H1 (cell line): ENCODE measurements at regions not wholly inside any gene's neighbourhood (a gene's known extent, or its start where the extent isn't known, plus 50 kb on each side); places are given as distances from the start of the nearest gene placed in this dataset.

Experiments
- CTCF ChIA-PET: fragments of 300-600 bp; sonication (Branson Sonifier 250); formaldehyde crosslinking; loops from one replicate; lab custom pipeline; 2021; ENCODE audit not compliant: partially characterized antibody; lab: Charles Lee
- POLR2A ChIA-PET: fragments of 300-600 bp; sonication (Branson Sonifier 250); formaldehyde crosslinking; loops from one replicate; lab custom pipeline; 2021; ENCODE audit warnings: inconsistent platforms; ENCODE audit not compliant: partially characterized antibody; lab: Charles Lee
- DNase-seq, 2 experiments: peaks; one replicate each; pipeline versions ENCODE4 v3.0.0 to v3.0.0-alpha.2; 2010 to 2022; ENCODE audit warnings: low spot score in 2 of 2, low read depth in 1 of 2, mixed read lengths in 1 of 2
- FAIRE-seq: peaks from 2 replicates; lab custom pipeline; 2011; peaks lifted over from hg19 to GRCh38; lab: Jason Lieb, UNC
- H2AFZ ChIP-seq: 2 replicates; pipeline ENCODE4 v1.8.1; 2012; ENCODE audit warnings: low read length, inconsistent platforms
- H2AK5ac ChIP-seq: 2 replicates; pipeline ENCODE4 v1.6.1; 2013; ENCODE audit warnings: low read depth, low read length
- H2BK120ac ChIP-seq: replicated peaks from 2 replicates; pipeline ENCODE3; 2013; ENCODE audit warnings: low read depth, low read length, inconsistent platforms
- H2BK12ac ChIP-seq: 2 replicates; pipeline ENCODE4 v1.6.1; 2013; ENCODE audit warnings: low read depth, low read length
- H2BK15ac ChIP-seq: 2 replicates; pipeline ENCODE4 v1.6.1; 2013; ENCODE audit warnings: low read length
- H2BK20ac ChIP-seq: 2 replicates; pipeline ENCODE4 v1.6.1; 2013; ENCODE audit warnings: low read length
- H2BK5ac ChIP-seq: 2 replicates; pipeline ENCODE4 v1.6.1; 2013; ENCODE audit warnings: low read depth, low read length
- H3K14ac ChIP-seq: 2 replicates; pipeline ENCODE4 v1.6.1; 2013; ENCODE audit warnings: inconsistent platforms; ENCODE audit not compliant: insufficient read length
- H3K18ac ChIP-seq: 2 replicates; pipeline ENCODE4 v1.6.1; 2013; ENCODE audit warnings: low read length; ENCODE audit errors: extremely low read depth
- H3K23ac ChIP-seq: 2 replicates; pipeline ENCODE4 v1.6.1; 2013; ENCODE audit warnings: inconsistent platforms; ENCODE audit not compliant: insufficient read length
- H3K23me2 ChIP-seq: 2 replicates; pipeline ENCODE4 v1.6.1; 2013; ENCODE audit warnings: low read depth, low read length
- H3K27ac ChIP-seq: 2 replicates; pipeline ENCODE4 v1.6.1; 2011; ENCODE audit warnings: low read depth, low read length, inconsistent platforms
- H3K27me3 ChIP-seq, 4 experiments: replicated peaks in 1 of 4; 1 replicate in 1 of 4; 2 replicates in 3 of 4; pipeline versions ENCODE4 v1.6.1 to v1.8.1; 2011 to 2013; ENCODE audit warnings: low read length in 3 of 4, mild to moderate bottlenecking in 3 of 4, inconsistent platforms in 2 of 4, mixed read lengths in 2 of 4, moderate library complexity in 1 of 4; ENCODE audit not compliant: control insufficient read depth in 3 of 4, insufficient read depth in 3 of 4; ENCODE audit errors: extremely low read depth in 1 of 4
- H3K36me3 ChIP-seq, 4 experiments: 2 replicates each; pipeline versions ENCODE4 v1.6.1 to v1.8.1; 2011 to 2013; ENCODE audit warnings: mild to moderate bottlenecking in 4 of 4, low read length in 3 of 4, moderate library complexity in 2 of 4, control low read depth in 1 of 4, inconsistent platforms in 1 of 4; ENCODE audit not compliant: insufficient read depth in 4 of 4, control insufficient read depth in 2 of 4
- H3K4ac ChIP-seq: replicated peaks from 2 replicates; pipeline ENCODE3; 2013; ENCODE audit warnings: low read length, low read depth, mixed read lengths, inconsistent platforms; ENCODE audit not compliant: insufficient read length
- H3K4me1 ChIP-seq, 4 experiments: replicated peaks in 1 of 4; 1 replicate in 1 of 4; 2 replicates in 3 of 4; pipeline versions ENCODE4 v1.6.1 to v1.8.1; 2011 to 2013; ENCODE audit warnings: low read length in 3 of 4, inconsistent platforms in 2 of 4, mixed read lengths in 1 of 4; ENCODE audit not compliant: insufficient read depth in 4 of 4, control insufficient read depth in 3 of 4
- H3K4me2 ChIP-seq, 2 experiments: 2 replicates each; pipeline versions ENCODE4 v1.6.1 to v1.8.1; 2011 to 2013; ENCODE audit warnings: low read depth in 2 of 2, low read length in 2 of 2, control low read depth in 1 of 2, inconsistent platforms in 1 of 2, mild to moderate bottlenecking in 1 of 2; ENCODE audit not compliant: insufficient read depth in 1 of 2
- H3K4me3 ChIP-seq, 4 experiments: fragments of 200-600, 300-600 bp in 1 of 4; sonication (generic), shearing (Covaris generic), sonication (Bioruptor Twin) in 1 of 4; 2 replicates each; pipeline versions ENCODE4 v1.5.1 to v1.8.1; 2011 to 2016; ENCODE audit warnings: low read length in 4 of 4, low read depth in 3 of 4, control low read depth in 2 of 4, inconsistent platforms in 2 of 4, mild to moderate bottlenecking in 2 of 4, mixed read lengths in 1 of 4, moderate library complexity in 1 of 4; ENCODE audit not compliant: insufficient read depth in 2 of 4; ENCODE audit errors: extremely low read depth in 1 of 4
- H3K56ac ChIP-seq: replicated peaks from 2 replicates; pipeline ENCODE3; 2013; ENCODE audit warnings: low read depth, mild to moderate bottlenecking, mixed read lengths, low read length, inconsistent platforms; ENCODE audit not compliant: insufficient read length
- H3K79me1 ChIP-seq: 2 replicates; pipeline ENCODE4 v1.6.1; 2013; ENCODE audit warnings: low read depth, low read length, control low read depth
- H3K79me2 ChIP-seq, 2 experiments: 2 replicates each; pipeline versions ENCODE4 v1.6.1 to v1.8.1; 2012 to 2013; ENCODE audit warnings: low read length in 2 of 2, mild to moderate bottlenecking in 2 of 2, inconsistent platforms in 1 of 2; ENCODE audit not compliant: insufficient read depth in 2 of 2, control insufficient read depth in 1 of 2
- H3K9ac ChIP-seq, 4 experiments: replicated peaks in 1 of 4; 1 replicate in 1 of 4; 2 replicates in 3 of 4; pipeline versions ENCODE4 v1.6.1 to v1.8.1; 2011 to 2013; ENCODE audit warnings: low read depth in 3 of 4, low read length in 3 of 4, control low read depth in 2 of 4, mild to moderate bottlenecking in 2 of 4, moderate library complexity in 2 of 4, inconsistent platforms in 1 of 4; ENCODE audit errors: extremely low read depth in 1 of 4
- H3K9me3 ChIP-seq, 2 experiments: 2 replicates each; pipeline versions ENCODE4 v1.6.1 to v1.8.1; 2012 to 2013; ENCODE audit warnings: mild to moderate bottlenecking in 2 of 2, moderate library complexity in 2 of 2, control low read depth in 1 of 2, inconsistent platforms in 1 of 2, low read depth in 1 of 2, low read length in 1 of 2, mixed read lengths in 1 of 2; ENCODE audit not compliant: insufficient read depth in 2 of 2
- H4K20me1 ChIP-seq, 2 experiments: replicated peaks in 1 of 2; 2 replicates each; pipeline versions ENCODE3 to v1.8.1; 2011 to 2013; ENCODE audit warnings: inconsistent platforms in 2 of 2, low read length in 2 of 2, mild to moderate bottlenecking in 1 of 2; ENCODE audit not compliant: insufficient read depth in 2 of 2, control insufficient read depth in 1 of 2
- H4K5ac ChIP-seq: 2 replicates; pipeline ENCODE4 v1.6.1; 2013; ENCODE audit warnings: low read length, low read depth, mixed read lengths, inconsistent platforms; ENCODE audit not compliant: insufficient read length
- H4K8ac ChIP-seq: 2 replicates; pipeline ENCODE4 v1.8.0; 2013; ENCODE audit warnings: mild to moderate bottlenecking, moderate library complexity, low read length, inconsistent platforms; ENCODE audit not compliant: insufficient read depth; ENCODE audit errors: extremely low read depth
- H4K91ac ChIP-seq: replicated peaks from 2 replicates; pipeline ENCODE3; 2013; ENCODE audit warnings: low read length, mixed read lengths, inconsistent platforms; ENCODE audit not compliant: insufficient read length
- RBBP5 ChIP-seq: IDR thresholded peaks from 2 replicates; pipeline ENCODE4 v1.7.1; 2012; ENCODE audit warnings: low read depth, mild to moderate bottlenecking, inconsistent platforms, low read length, moderate library complexity, borderline replicate concordance
- SIN3A ChIP-seq, 2 experiments: IDR thresholded peaks in 1 of 2; conservative IDR thresholded peaks in 1 of 2; 2 replicates each; pipeline ENCODE4 v1.6.1; 2011 to 2012; ENCODE audit warnings: low read length in 2 of 2, improper control_type of control experiment in 1 of 2, low read depth in 1 of 2, mild to moderate bottlenecking in 1 of 2
- YY1 ChIP-seq: IDR thresholded peaks from 2 replicates; pipeline ENCODE4 v1.6.1; 2011; ENCODE audit warnings: low read depth, mild to moderate bottlenecking, low read length
- whole genome bisulfite sequencing, 2 experiments: shearing (Covaris generic) in 1 of 2; methylation state at CpG; one replicate each; pipeline versions ENCODE4 v1.1.6 to v1.1.7; 2013 to 2015; ENCODE audit warnings: low lambda C conversion rate in 2 of 2, mixed read lengths in 2 of 2, inconsistent platforms in 1 of 2, low coverage in 1 of 2, missing lambda C conversion rate in 1 of 2; ENCODE audit not compliant: insufficient replicate concordance in 2 of 2, insufficient coverage in 1 of 2, insufficient read length in 1 of 2; ENCODE audit errors: extremely low coverage in 1 of 2, missing lambda C conversion rate in 1 of 2; 5-methylcytosine and 5-hydroxymethylcytosine counted together

DNA sequence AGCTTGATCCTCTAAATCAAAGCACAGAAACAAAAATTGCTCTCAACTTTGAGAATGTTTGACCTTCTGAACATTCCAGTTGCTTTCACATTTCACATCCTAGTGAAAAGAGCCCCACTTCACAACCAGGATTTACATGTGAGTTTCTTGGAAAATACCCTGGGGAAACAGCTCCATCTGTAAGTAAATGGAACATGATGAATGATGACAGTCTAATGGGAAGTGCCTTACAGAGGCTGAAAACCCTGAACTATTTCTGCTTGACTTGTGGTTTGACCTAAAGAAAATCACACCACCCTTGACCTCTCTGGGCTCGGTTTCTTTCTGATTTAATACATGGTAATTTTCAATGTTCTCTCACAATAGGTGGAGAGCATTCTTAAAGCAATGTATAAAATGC lies 499.4 kb upstream of the API5 start:
- Histone ChIP-seq H3K27me3 (no peaks in the 10 kb centered on the region), H2BK15ac (no peak overlapping the region), H3K4me1 (no peaks in the 10 kb centered on the region), H2BK12ac (no peak overlapping the region), H3K9me3 (no peaks in the 10 kb centered on the region), H3K18ac (no peak overlapping the region), H3K14ac (no peak overlapping the region), H3K36me3 (no peaks in the 10 kb centered on the region), H4K91ac (no peak overlapping the region), H3K4me2 (no peak overlapping the region), H3K56ac (no peak overlapping the region), H2AFZ (no peak overlapping the region), H3K9ac (no peak overlapping the region), H4K20me1 (no peaks in the 10 kb centered on the region), H3K79me2 (no peaks in the 10 kb centered on the region), H2BK5ac (no peak overlapping the region), H3K4ac (no peak overlapping the region), H4K5ac (no peak overlapping the region), H3K23ac (no peak overlapping the region), H3K4me3 (no peak overlapping the region), H3K27ac (no peak overlapping the region), H4K8ac (no peak overlapping the region), H3K79me1 (no peaks in the 10 kb centered on the region), H2BK120ac (no peak overlapping the region), H3K23me2 (no peaks in the 10 kb centered on the region), H2BK20ac (no peak overlapping the region), H2AK5ac (no peak overlapping the region)
- 71% methylated on average over 1 of the region's 1 CpG; no CpG with 5 or more reads in 1 of the 2 experiments for WGBS, 2 experiments
- CTCF ChIA-PET, result no interaction called here
- POLR2A ChIA-PET, result no interaction called here
- DNase-seq (no peak), FAIRE-seq (no peak)
- TF ChIP-seq YY1 (no peak), RBBP5 (no peak), SIN3A (conservative IDR thresholded peaks at IDR 0.05 in 1 of 2, IDR thresholded peaks at IDR 0.05 in 1 of 2; ENCODE audit: low read depth in 1 of 2, low read length in 2 of 2) (no peak)
